Right hindlimb (tissue), 1 donor: ENCODE measurements at regions not wholly inside any gene's neighbourhood (a gene's known extent, or its start where the extent isn't known, plus 50 kb on each side); places are given as distances from the start of the nearest gene placed in this dataset.
"Not testable (repeated sequence)": the region's sequence is repeated elsewhere in the genome, so short reads cannot be mapped to it uniquely, and the experiment has no call there.

Source experiments
- DNase-seq: peaks from one replicate; pipeline ENCODE4 v3.0.0-alpha.2; 2018

- peak; percentile 28 for DNase-seq
Measured at GRCh38 chr4:166153548-166153947, 280.5 kb downstream of the TLL1 start.

GRCh38 chr4:166162327-166162726, 289.3 kb downstream of the TLL1 start:
- no peak for DNase-seq

- peak; percentile 22 for DNase-seq
Measured at GRCh38 chr4:166165829-166166420, 292.9 kb downstream of the TLL1 start.

GRCh38 chr4:166169111-166169510, 296.1 kb downstream of the TLL1 start:
- DNase-seq = no peak

GRCh38 chr4:166172619-166173018, 299.6 kb downstream of the TLL1 start:
- no peak for DNase-seq

- DNase-seq = no peak
Measured at GRCh38 chr4:166174717-166175490, 301.9 kb downstream of the TLL1 start.

- no peak for DNase-seq
Measured at GRCh38 chr4:166182145-166182544, 309.1 kb downstream of the TLL1 start.

GRCh38 chr4:166195101-166195500, 322.1 kb downstream of the TLL1 start:
- no peak for DNase-seq

- no peak for DNase-seq
Measured at GRCh38 chr4:166197166-166197565, 324.1 kb downstream of the TLL1 start.

GRCh38 chr4:166198041-166198440, 325.0 kb downstream of the TLL1 start:
- no peak for DNase-seq

GRCh38 chr4:166198516-166199310, 325.7 kb downstream of the TLL1 start:
- DNase-seq = no peak

GRCh38 chr4:166202991-166203390, 330.0 kb downstream of the TLL1 start:
- DNase-seq = peak; percentile 34

- not testable (repeated sequence) for DNase-seq
Measured at GRCh38 chr4:166212326-166212725, 339.3 kb downstream of the TLL1 start.

- DNase-seq = no peak
Measured at GRCh38 chr4:166222271-166222670, 349.2 kb downstream of the TLL1 start.

GRCh38 chr4:166228112-166228511, 355.1 kb downstream of the TLL1 start:
- DNase-seq = no peak

- no peak for DNase-seq
Measured at GRCh38 chr4:166229799-166230198, 356.8 kb downstream of the TLL1 start.

GRCh38 chr4:166230841-166231240, 357.8 kb downstream of the TLL1 start:
- no peak for DNase-seq

GRCh38 chr4:166239354-166239753, 366.3 kb downstream of the TLL1 start:
- no peak for DNase-seq

GRCh38 chr4:166252487-166253402, 379.7 kb downstream of the TLL1 start:
- no peak for DNase-seq

- DNase-seq = no peak
Measured at GRCh38 chr4:166257276-166257675, 384.2 kb downstream of the TLL1 start.

GRCh38 chr4:166257891-166258290, 384.9 kb downstream of the TLL1 start:
- peak; percentile 34 for DNase-seq

- no peak for DNase-seq
Measured at GRCh38 chr4:166259081-166259480, 386.0 kb downstream of the TLL1 start.
